Psoas muscle (tissue), 7 donors: ENCODE measurements at regions not wholly inside any gene's neighbourhood (a gene's known extent, or its start where the extent isn't known, plus 50 kb on each side); places are given as distances from the start of the nearest gene placed in this dataset.
"Not testable (repeated sequence)": the region's sequence is repeated elsewhere in the genome, so short reads cannot be mapped to it uniquely, and the experiment has no call there.

Experiments used
- ATAC-seq, 4 donors: fragments of 200-7000 bp; cut with Tn5 transposase; one replicate each; pipeline ENCODE4 v1.9.1; 2020; ENCODE audit warnings: moderate library complexity in 3 of 4, mild to moderate bottlenecking in 2 of 4
- DNase-seq, 2 donors: peaks; one replicate each; pipeline ENCODE4 v3.0.0-alpha.2; 2020
- H3K27ac ChIP-seq: fragments of 200-600 bp; one replicate; pipeline ENCODE4 v1.8.0; 2022
- H3K27me3 ChIP-seq, 3 donors: fragments of 200-600 bp in 1 of 3; one replicate each; pipeline versions ENCODE4 v1.6.1 to v1.8.0; 2013 to 2022; ENCODE audit warnings: low read length in 2 of 3, mild to moderate bottlenecking in 2 of 3, moderate library complexity in 1 of 3; ENCODE audit not compliant: insufficient read depth in 3 of 3
- H3K36me3 ChIP-seq, 2 donors: fragments of 200-600 bp in 1 of 2; one replicate each; pipeline versions ENCODE4 v1.6.1 to v1.8.0; 2013 to 2022; ENCODE audit warnings: low read depth in 1 of 2, mild to moderate bottlenecking in 1 of 2, moderate library complexity in 1 of 2; ENCODE audit not compliant: insufficient read depth in 1 of 2
- H3K4me1 ChIP-seq: fragments of 200-600 bp; one replicate; pipeline ENCODE4 v1.8.0; 2022
- H3K4me3 ChIP-seq: fragments of 200-600 bp; one replicate; pipeline ENCODE4 v1.8.0; 2022; ENCODE audit warnings: mild to moderate bottlenecking
- H3K9me3 ChIP-seq: fragments of 200-600 bp; one replicate; pipeline ENCODE4 v1.8.0; 2022
- CTCF ChIP-seq: fragments of 200-600 bp; IDR thresholded peaks from one replicate; pipeline ENCODE4 v1.8.0; 2022; ENCODE audit warnings: antibody characterized with exemption
- WGBS, 3 donors: extraction: QIAGEN DNeasy Blood & Tissue Kit; methylation state at CpG; one replicate each; pipeline versions ENCODE4 v1.1.6 to v1.1.7; 2013; 5-methylcytosine and 5-hydroxymethylcytosine counted together
- intact Hi-C, 2 donors: fragments of 100-400 bp; cut with DNase I; formaldehyde crosslinking; loops; one replicate each; pipeline versions ENCODE4 v1.11.0 to v1.14.2; 2022
- donor health status: healthy with polysubstance abuse.
- donor health status: DM: no; HTN: no; CAD: no; lungs with moderate emphysema.
- donor health status: Bipolar disorder and iron deficiency.
- donor health status: healthy.
- donor health status: DM: yes; HTN: yes; CAD: no.
- donor health status: DM: no; HTN: no; CAD: no.
- donor health status: DM: yes; HTN: yes; CAD: no.

DNA sequence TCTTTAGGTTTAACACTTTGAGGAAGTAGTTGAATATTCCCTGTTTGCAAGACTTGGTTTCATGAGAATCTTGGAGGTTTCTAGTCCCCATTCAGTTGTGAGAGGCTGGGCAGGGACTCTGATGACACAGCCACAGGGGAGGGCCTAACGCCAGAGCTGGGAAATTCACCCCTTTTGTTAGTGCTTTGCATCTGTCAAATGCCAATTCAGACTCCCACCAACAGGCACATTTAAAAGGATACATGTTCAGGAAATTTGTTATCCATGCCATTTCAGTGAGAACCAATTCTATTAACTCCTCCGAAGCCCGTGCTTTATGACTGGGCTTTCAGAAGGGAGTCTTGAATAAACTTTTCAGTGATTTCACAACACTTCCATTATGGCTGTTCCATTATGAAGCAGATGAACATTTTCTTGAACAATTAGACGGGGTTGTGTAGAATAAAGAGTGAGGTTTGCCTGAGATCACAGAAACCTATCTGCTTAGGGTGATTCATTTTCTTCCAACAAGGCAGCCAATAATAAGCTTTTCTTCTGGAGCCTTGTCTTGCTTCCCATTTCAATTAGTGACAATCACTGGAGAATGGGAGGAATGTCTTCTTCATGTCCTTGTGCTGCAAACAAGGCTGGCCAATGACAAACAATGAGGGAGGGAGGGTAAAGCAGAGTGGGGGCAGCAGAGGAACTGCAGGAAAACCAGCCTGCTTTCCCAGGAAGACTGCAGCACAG is 90.6 kb downstream of the SOX14 start:
- no peak for ATAC-seq
- Histone ChIP-seq H3K36me3 (no peaks in the 10 kb centered on the region), H3K4me3 (no peak overlapping the region), H3K4me1 (no peaks in the 10 kb centered on the region), H3K27me3 (no peaks in the 10 kb centered on the region), H3K9me3 (no peaks in the 10 kb centered on the region), H3K27ac (no peak overlapping the region)
- intact Hi-C loops: loop anchor here in 1 of 2 donors (5.0 kb wide), 1 partner anchor 48 kb away; no protein-coding TSS in a partner anchor
- no peak for DNase-seq
- no peak for TF ChIP-seq CTCF
- 55% methylated on average over 4 of the region's 4 CpGs for WGBS, 3 donors

DNA sequence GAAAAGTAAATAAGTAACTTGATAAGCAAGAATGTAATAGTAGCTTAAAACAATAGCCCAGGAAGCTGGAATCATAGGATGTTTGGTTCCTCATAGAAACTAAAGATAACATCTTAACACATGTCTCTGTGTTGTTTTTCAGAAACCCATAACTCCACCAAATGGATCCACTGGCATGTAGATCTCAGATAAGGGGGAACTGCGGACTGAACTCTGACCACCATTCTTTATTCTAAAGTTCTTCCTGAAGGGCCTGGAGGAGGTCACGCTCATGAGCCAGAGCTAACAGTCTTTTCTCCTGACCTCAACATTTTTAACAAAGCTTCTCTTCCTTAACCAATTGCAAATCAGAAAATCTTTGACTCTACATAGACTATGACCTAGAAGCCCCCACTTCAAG is 101.9 kb downstream of the SOX14 start:
- 63 to 72% (median 66%) methylated on average over 2 of the region's 2 CpGs for WGBS, 3 donors
- Histone ChIP-seq H3K36me3 (no peaks in the 10 kb centered on the region), H3K27me3 (no peaks in the 10 kb centered on the region)

DNA sequence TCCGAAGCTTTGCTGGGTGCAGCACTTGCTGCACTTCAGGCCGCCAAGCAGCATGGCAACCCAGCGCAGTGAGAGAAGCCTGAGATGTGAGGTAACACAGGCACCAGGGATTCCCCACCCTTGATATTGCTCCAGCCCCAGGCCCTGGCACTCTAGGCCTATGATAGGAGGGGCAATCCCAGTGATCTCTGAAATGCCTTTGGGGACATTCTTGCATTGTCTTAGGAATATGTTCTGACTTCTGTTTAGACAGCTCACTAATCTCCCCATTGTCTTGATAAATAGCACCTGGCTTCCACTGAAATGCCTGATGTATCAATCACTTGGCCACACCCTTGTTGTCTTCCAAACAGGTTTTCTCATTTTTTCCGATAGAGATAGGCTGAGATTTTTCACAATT is 102.8 kb downstream of the SOX14 start:
- Histone ChIP-seq H3K36me3 (no peaks in the 10 kb centered on the region), H3K4me3 (no peak overlapping the region), H3K4me1 (no peaks in the 10 kb centered on the region), H3K27me3 (no peaks in the 10 kb centered on the region), H3K9me3 (no peaks in the 10 kb centered on the region), H3K27ac (no peak overlapping the region)
- no peak for ATAC-seq
- 85 to 88% (median 87%) methylated on average over 4 of the region's 4 CpGs for WGBS, 3 donors
- no peak for TF ChIP-seq CTCF
- DNase-seq: no peak
- intact Hi-C loops: no loop called here

More for the DNA sequence above, 101.9 kb downstream of the SOX14 start:
- ATAC-seq: no peak
- no peaks in the 10 kb centered on the region for H3K4me1 ChIP-seq
- H3K4me3 ChIP-seq: no peak overlapping the region
- intact Hi-C loops: no loop called here
- H3K9me3 ChIP-seq: no peaks in the 10 kb centered on the region
- no peak for TF ChIP-seq CTCF
- no peak overlapping the region for H3K27ac ChIP-seq
- no peak for DNase-seq

- no peaks in the 10 kb centered on the region for H3K9me3 ChIP-seq
- no peak for TF ChIP-seq CTCF
- H3K4me3 ChIP-seq: no peak overlapping the region
- H3K4me1 ChIP-seq: no peaks in the 10 kb centered on the region
- H3K27ac ChIP-seq: no peak overlapping the region
- intact Hi-C loops: no loop called here
- ATAC-seq: no peak
- WGBS, 3 donors: 82 to 86% (median 82%) methylated on average over 2 of the region's 2 CpGs
- no peak for DNase-seq
- no peaks in the 10 kb centered on the region for H3K27me3 ChIP-seq
- H3K36me3 ChIP-seq: no peaks in the 10 kb centered on the region
Measured at GRCh38 chr3:137867611-137868010, 103.5 kb downstream of the SOX14 start.

DNA sequence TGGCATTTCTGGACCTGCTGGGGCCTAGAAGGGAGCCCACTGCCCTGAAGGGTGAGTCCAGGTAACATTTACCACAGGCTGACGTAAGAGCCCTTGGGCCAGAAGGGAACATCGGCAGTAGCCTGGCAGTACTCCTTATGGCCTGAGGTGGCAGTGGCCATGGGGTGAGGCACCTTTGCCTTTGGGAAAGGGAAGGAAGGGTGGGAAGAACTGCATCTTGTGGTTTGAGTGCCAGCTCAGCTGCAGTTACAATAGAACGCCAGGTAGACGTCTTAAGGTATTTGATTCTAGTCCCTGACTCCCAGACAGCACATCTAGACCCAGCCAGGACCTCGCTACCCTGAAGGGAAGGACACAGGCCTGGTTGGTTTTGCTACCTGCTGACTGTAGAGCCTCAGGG is 104.9 kb downstream of the SOX14 start:
- intact Hi-C loops: no loop called here
- Histone ChIP-seq H3K36me3 (no peaks in the 10 kb centered on the region), H3K27ac (no peak overlapping the region), H3K27me3 (no peaks in the 10 kb centered on the region), H3K9me3 (no peaks in the 10 kb centered on the region), H3K4me3 (no peak overlapping the region), H3K4me1 (no peaks in the 10 kb centered on the region)
- DNase-seq (no peak), ATAC-seq (no peak)
- 71 to 88% (median 78%) methylated on average over 5 of the region's 5 CpGs for WGBS, 3 donors
- no peak for TF ChIP-seq CTCF

- H3K4me3 ChIP-seq, H3K36me3 ChIP-seq, H3K4me1 ChIP-seq, H3K27me3 ChIP-seq, H3K9me3 ChIP-seq, ATAC-seq, DNase-seq, H3K27ac ChIP-seq, intact Hi-C loops: not testable (repeated sequence)
- 93 to 96% (median 93%) methylated on average over 24 to 25 of the region's 25 CpGs for WGBS, 3 donors
Measured at GRCh38 chr3:137872589-137872988, 108.5 kb downstream of the SOX14 start.

DNA sequence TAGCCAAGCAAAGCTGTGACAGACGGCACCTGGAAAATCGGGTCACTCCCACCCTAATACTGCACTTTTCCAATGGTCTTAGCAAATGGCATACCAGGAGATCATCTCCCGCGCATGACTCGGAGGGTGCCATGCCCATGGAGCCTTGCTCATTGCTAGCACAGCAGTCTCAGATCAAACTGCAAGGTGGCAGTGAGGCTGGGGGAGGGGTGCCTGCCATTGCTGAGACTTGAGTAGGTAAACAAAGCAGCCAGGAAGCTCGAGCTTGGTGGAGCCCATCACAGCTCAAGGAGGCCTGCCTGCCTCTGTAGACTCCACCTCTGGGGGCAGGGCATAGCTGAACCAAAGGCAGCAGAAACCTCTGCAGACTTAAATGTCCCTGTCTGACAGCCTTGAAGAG is 113.1 kb upstream of the CLDN18 start:
- not testable (repeated sequence) for ATAC-seq
- 74 to 77% (median 74%) methylated on average over 6 of the region's 6 CpGs for WGBS, 3 donors

More for the DNA sequence above, 113.1 kb upstream of the CLDN18 start:
- H3K4me3 ChIP-seq, H3K36me3 ChIP-seq, H3K9me3 ChIP-seq, H3K27me3 ChIP-seq, H3K27ac ChIP-seq, H3K4me1 ChIP-seq, DNase-seq, intact Hi-C loops: not testable (repeated sequence)
